Tibial nerve (tissue), 4 donors: ENCODE measurements at regions not wholly inside any gene's neighbourhood (a gene's known extent, or its start where the extent isn't known, plus 50 kb on each side); places are given as distances from the start of the nearest gene placed in this dataset.
"Not testable (repeated sequence)": the region's sequence is repeated elsewhere in the genome, so short reads cannot be mapped to it uniquely, and the experiment has no call there.

Experiments used
- DNase-seq, 2 donors: peaks; one replicate each; pipeline ENCODE4 v3.0.0-alpha.2; 2019; ENCODE audit warnings: low spot score in 2 of 2
- H3K27ac ChIP-seq, 4 donors: fragments of 200-600 bp; sonication (generic) in 3 of 4; one replicate each; pipeline ENCODE4 v1.5.1; 2017 to 2019; ENCODE audit warnings: mild to moderate bottlenecking in 1 of 4
- H3K27me3 ChIP-seq, 2 donors: fragments of 200-600 bp; sonication (generic) in 1 of 2; one replicate each; pipeline versions ENCODE4 v1.5.1 to v1.6.0; 2017 to 2019
- H3K36me3 ChIP-seq, 3 donors: fragments of 200-600 bp; sonication (generic); one replicate each; pipeline ENCODE4 v1.5.1; 2018 to 2019
- H3K4me1 ChIP-seq, 4 donors: fragments of 200-600 bp; sonication (generic) in 3 of 4; one replicate each; pipeline ENCODE4 v1.5.1; 2017 to 2019
- H3K4me3 ChIP-seq, 4 donors: fragments of 200-600 bp; sonication (generic) in 3 of 4; one replicate each; pipeline ENCODE4 v1.5.1; 2017 to 2019; ENCODE audit warnings: mild to moderate bottlenecking in 1 of 4, moderate library complexity in 1 of 4
- H3K9me3 ChIP-seq, 4 donors: fragments of 200-600 bp; sonication (generic) in 3 of 4; one replicate each; pipeline ENCODE4 v1.5.1; 2017 to 2019
- EP300 ChIP-seq, 2 donors: sonication (generic); formaldehyde crosslinking; IDR thresholded peaks; one replicate each; pipeline ENCODE4 v1.6.1; 2017; ENCODE audit warnings: antibody characterized with exemption in 2 of 2, mild to moderate bottlenecking in 1 of 2
- POLR2A ChIP-seq, 2 donors: fragments of 450-650 bp; IDR thresholded peaks; one replicate each; pipeline ENCODE4 v1.6.1; 2017; ENCODE audit warnings: antibody characterized with exemption in 2 of 2, mild to moderate bottlenecking in 2 of 2, moderate library complexity in 2 of 2
- WGBS, 2 donors: methylation state at CpG; one replicate each; pipeline ENCODE4 v1.1.5; 2018; 5-methylcytosine and 5-hydroxymethylcytosine counted together
- TF ChIP-seq, protein P1 (sequence below), 5 experiments: fragments of 200-600 bp in 3 of 5; fragments of 450-650 bp in 2 of 5; sonication (generic) in 3 of 5; IDR thresholded peaks; one replicate each; pipeline ENCODE4 v1.5.1; 2016 to 2019; ENCODE audit warnings: antibody characterized with exemption in 5 of 5, mild to moderate bottlenecking in 3 of 5, moderate library complexity in 2 of 5

- Histone ChIP-seq H3K36me3 (no peaks in the 10 kb centered on the region), H3K4me3 (no peak overlapping the region), H3K27ac (no peak overlapping the region), H3K27me3 (no peaks in the 10 kb centered on the region), H3K9me3 (no peaks in the 10 kb centered on the region), H3K4me1 (no peaks in the 10 kb centered on the region)
- DNase-seq, result no peak
- 70 to 94% methylated on average over 1 of the region's 1 CpG for WGBS, 2 donors
- TF ChIP-seq, protein P1, sequence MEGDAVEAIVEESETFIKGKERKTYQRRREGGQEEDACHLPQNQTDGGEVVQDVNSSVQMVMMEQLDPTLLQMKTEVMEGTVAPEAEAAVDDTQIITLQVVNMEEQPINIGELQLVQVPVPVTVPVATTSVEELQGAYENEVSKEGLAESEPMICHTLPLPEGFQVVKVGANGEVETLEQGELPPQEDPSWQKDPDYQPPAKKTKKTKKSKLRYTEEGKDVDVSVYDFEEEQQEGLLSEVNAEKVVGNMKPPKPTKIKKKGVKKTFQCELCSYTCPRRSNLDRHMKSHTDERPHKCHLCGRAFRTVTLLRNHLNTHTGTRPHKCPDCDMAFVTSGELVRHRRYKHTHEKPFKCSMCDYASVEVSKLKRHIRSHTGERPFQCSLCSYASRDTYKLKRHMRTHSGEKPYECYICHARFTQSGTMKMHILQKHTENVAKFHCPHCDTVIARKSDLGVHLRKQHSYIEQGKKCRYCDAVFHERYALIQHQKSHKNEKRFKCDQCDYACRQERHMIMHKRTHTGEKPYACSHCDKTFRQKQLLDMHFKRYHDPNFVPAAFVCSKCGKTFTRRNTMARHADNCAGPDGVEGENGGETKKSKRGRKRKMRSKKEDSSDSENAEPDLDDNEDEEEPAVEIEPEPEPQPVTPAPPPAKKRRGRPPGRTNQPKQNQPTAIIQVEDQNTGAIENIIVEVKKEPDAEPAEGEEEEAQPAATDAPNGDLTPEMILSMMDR (IDR thresholded peaks at IDR 0.05), result no peak
- no peak for TF ChIP-seq POLR2A (IDR thresholded peaks at IDR 0.05)
- no peak for TF ChIP-seq EP300 (IDR thresholded peaks at IDR 0.05)
Observed at GRCh38 chr20:55086421-55086820, 611.0 kb downstream of the DOK5 start.

- H3K4me3 ChIP-seq, result no peak overlapping the region
- no peaks in the 10 kb centered on the region for H3K27me3 ChIP-seq
- no peaks in the 10 kb centered on the region for H3K9me3 ChIP-seq
- no peaks in the 10 kb centered on the region for H3K36me3 ChIP-seq
- 82 to 93% methylated on average over 4 of the region's 4 CpGs for WGBS, 2 donors
- TF ChIP-seq EP300 (IDR thresholded peaks at IDR 0.05), result no peak
- TF ChIP-seq, protein P1 (IDR thresholded peaks at IDR 0.05), result no peak
- no peak for TF ChIP-seq POLR2A (IDR thresholded peaks at IDR 0.05)
- no peak for DNase-seq
- no peak overlapping the region for H3K27ac ChIP-seq
- no peaks in the 10 kb centered on the region for H3K4me1 ChIP-seq
Observed at GRCh38 chr20:55079917-55080316, 604.5 kb downstream of the DOK5 start.

DNA sequence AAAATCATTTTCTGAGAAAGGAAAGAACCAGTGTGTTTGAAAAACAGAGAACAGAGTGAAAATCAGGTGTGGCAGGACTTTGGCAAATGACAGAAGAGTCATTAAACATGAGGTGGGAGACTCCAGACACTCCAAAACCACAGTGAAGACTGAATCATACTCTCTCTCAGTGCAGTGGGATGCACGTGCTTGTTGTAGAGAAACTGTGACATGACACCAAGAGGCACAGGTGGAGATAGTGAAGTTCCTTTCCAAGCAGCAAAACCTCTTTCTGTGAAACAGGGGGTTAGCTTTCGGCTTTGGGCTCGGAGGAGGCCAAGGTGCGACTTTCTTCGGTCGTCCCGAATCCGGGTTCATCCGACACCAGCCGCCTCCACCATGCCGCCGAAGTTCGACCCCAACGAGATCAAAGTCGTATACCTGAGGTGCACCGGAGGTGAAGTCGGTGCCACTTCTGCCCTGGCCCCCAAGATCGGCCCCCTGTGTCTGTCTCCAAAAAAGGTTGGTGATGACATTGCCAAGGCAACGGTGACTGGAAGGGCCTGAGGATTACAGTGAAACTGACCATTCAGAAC lies 599.0 kb downstream of the DOK5 start:
- H3K4me1 ChIP-seq, H3K27me3 ChIP-seq, H3K27ac ChIP-seq, H3K9me3 ChIP-seq, H3K36me3 ChIP-seq, H3K4me3 ChIP-seq, DNase-seq: not testable (repeated sequence)
- WGBS, 2 donors, result 91 to 96% methylated on average over 16 to 19 of the region's 19 CpGs

- Histone ChIP-seq H3K4me1 (no peaks in the 10 kb centered on the region), H3K27ac (no peak overlapping the region), H3K36me3 (no peaks in the 10 kb centered on the region), H3K27me3 (no peaks in the 10 kb centered on the region), H3K4me3 (no peak overlapping the region), H3K9me3 (peaks cover 0 to 9% (median 1%) of the 10 kb centered on the region in 4 donors)
- 74 to 75% methylated on average over 1 of the region's 1 CpG for WGBS, 2 donors
- TF ChIP-seq EP300 (IDR thresholded peaks at IDR 0.05) (no peak), POLR2A (IDR thresholded peaks at IDR 0.05) (no peak)
- TF ChIP-seq, protein P1 (IDR thresholded peaks at IDR 0.05), result no peak
- no peak for DNase-seq
Observed at GRCh38 chr20:55070001-55070400, 594.6 kb downstream of the DOK5 start.

GRCh38 chr20:55067158-55067825 lies 591.9 kb downstream of the DOK5 start:
- no peak for DNase-seq
- Histone ChIP-seq H3K27me3 (no peaks in the 10 kb centered on the region), H3K4me1 (no peaks in the 10 kb centered on the region), H3K36me3 (no peaks in the 10 kb centered on the region), H3K9me3 (peaks cover 0 to 23% (median 0%) of the 10 kb centered on the region in 4 donors), H3K27ac (no peak overlapping the region), H3K4me3 (no peak overlapping the region)
- WGBS, 2 donors, result 73 to 92% methylated on average over 7 of the region's 7 CpGs
- no peak for TF ChIP-seq POLR2A (IDR thresholded peaks at IDR 0.05)
- TF ChIP-seq, protein P1 (IDR thresholded peaks at IDR 0.05), result no peak
- TF ChIP-seq EP300 (IDR thresholded peaks at IDR 0.05), result no peak
